Stimulated activated naive CD8-positive, alpha-beta T cell treated with anti-CD3 and anti-CD28 coated beads, Interleukin-15, Interleukin-2, amounts not matched to agents 100 U/mL and 50 U/mL, for 24 hours (primary cell): ENCODE measurements at regions not wholly inside any gene's neighbourhood (a gene's known extent, or its start where the extent isn't known, plus 50 kb on each side); places are given as distances from the start of the nearest gene placed in this dataset.
"Not testable (repeated sequence)": the region's sequence is repeated elsewhere in the genome, so short reads cannot be mapped to it uniquely, and the experiment has no call there.

Experiments
- ATAC-seq: fragments of 150-1000 bp; cut with Tn5 transposase; one replicate; pipeline ENCODE4 v1.10.0; 2021
- DNase-seq: peaks from one replicate; pipeline ENCODE4 v3.0.0; 2021

DNA sequence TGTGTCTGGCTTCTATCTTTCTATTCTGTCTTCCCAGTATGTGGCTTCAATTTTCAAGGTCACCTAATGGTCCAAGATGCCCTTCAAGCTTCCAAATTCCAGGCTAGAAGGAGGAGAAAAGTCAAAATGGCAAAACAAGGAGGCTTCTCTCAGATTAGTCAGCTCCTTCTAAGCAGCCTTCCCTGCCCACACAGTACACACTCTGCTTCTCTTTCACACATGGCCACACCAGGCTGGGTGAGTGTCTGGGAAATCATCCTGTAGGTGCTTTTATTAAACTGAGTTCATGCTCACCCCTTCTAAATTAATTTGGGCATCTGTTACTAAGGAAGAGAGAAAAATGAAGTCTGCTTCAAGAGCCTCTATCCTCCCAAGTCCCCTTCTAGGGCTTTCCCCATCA, 277.2 kb upstream of the MGAT5 start:
- ATAC-seq (no peak), DNase-seq (no peak)

DNA sequence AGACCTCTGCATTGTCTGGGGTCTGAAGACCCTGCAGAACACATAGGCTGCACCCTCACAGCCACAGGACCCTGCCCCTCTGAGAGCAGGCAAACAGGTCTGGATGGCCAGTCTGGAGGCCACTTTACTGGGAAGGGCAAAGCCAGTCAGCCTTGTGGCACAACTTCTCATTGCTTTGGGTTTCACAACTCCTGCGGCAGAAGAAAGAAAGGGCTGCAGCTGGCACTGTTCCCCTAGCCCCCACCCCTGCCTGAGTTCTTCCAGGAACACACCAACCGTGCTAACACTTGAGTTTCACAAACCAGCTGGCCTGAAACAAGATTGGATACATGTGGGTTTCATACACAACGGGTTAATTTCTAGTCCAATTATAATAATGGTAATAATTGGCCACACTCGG, 276.5 kb upstream of the MGAT5 start:
- DNase-seq (no peak), ATAC-seq (no peak)

DNA sequence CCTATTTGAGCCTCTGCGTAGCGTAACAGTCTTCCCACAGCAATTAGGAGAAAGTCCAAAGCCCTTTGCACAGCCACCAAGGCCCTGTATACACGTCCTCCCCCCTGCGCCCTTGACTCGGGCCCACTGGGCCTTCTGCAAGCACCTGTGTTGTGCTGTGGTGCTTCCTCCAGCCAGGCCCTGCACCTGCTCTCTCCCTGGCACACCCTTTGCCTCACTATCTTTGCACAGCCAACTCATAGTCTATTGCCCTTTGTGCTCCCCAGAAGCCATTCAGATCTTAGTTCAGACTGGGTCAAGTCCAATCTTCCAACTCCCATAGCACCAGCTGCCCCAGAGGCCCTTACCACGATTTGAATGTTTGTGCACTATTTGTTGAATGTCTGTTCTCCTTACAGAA, 271.6 kb upstream of the MGAT5 start:
- DNase-seq (no peak), ATAC-seq (no peak)

DNA sequence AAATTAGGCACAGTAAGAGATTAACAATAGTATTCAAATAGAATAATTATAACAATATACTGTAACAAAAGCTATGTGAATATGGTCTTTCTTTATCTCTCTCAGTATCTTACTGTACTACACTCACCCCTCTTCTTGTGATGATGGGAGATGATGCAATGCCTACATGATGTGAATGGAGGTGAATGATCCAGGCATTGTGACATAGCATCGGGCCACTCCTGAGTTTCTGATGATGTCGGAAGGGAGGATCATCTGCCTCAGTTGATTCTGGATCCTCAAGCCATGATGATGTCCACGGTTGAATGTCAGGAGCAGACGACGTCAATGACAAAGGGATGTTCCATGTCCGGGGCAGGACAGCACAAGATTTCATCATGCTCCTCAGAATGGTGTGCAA, 268.3 kb upstream of the MGAT5 start:
- DNase-seq (no peak), ATAC-seq (no peak)

DNA sequence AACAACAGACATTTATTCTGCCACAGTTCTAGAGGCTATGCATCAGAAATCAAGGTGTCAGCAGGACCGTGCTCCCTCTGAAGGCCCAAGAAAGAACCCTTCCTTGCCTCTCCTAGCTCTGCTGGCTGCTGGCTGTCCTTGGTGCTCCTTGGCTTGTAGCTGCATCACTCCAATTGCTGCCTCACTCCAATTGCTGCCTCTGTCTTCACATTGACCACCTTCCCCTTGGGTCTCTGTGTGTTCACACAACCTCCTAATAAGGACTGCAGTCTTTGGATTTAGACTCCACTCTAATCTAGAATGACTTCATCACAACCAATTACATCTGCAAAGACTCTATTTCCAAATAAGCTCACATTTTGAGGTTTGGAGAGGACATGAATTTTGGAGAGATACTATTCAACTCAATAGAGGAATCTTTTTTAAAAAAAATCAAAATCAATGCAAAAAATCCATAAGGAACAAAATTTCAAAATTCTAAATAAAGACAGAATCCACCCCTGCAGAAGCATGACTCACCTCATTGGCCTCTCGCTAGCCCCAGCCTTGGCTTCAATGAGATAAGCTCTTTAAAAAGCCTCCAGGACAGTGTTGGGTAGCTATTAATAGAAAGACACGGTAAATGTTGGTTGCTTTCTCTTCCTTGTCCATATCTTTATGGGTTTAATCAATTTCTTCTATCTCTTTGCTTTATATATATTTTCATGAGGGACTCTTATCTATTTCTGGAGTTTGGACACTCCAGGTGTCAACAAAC, 267.6 kb upstream of the MGAT5 start:
- no peak for ATAC-seq
- DNase-seq, result no peak

DNA sequence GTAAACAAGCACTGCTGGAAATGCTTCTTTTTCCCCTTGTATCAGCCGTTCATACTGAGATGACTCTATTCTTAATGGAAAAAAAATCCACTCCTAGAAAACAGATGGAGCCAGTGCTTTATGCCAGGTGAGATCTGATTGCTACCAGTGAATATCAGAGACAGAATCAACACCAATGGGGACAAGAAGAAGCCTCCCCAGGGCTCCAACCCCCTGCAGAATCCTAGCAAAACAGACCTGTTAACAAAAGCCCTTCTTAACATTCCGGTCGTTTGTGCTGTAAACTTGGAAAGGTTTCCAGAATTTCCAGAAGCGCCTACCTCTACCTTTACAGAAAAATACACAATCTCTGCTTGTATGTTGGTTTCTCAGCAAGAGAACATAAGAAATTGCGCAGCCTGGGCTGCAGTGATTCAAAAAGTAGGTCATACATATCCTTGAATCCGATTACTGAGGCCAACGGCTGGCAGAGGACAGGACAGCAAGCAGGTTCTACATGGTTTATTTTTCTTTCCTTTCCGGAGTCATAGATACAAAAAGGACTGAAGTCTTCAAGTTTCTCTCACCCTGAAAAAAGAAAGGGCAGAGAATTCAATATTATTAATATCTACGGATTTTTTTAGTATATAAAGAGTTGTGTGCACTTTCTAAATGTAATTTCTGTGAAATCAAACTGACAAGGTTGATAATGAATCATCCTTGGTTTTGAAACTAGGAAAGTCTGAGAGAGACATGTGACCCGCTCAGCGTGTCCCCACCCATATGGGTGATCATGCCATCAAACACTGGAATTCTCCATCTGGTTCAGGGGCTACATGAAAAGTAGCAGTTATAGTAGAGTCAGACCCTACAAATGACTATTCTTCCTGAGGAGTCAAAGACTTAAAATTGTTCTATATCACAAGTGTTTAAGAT, 266.7 kb upstream of the MGAT5 start:
- no peak for DNase-seq
- ATAC-seq, result no peak

DNA sequence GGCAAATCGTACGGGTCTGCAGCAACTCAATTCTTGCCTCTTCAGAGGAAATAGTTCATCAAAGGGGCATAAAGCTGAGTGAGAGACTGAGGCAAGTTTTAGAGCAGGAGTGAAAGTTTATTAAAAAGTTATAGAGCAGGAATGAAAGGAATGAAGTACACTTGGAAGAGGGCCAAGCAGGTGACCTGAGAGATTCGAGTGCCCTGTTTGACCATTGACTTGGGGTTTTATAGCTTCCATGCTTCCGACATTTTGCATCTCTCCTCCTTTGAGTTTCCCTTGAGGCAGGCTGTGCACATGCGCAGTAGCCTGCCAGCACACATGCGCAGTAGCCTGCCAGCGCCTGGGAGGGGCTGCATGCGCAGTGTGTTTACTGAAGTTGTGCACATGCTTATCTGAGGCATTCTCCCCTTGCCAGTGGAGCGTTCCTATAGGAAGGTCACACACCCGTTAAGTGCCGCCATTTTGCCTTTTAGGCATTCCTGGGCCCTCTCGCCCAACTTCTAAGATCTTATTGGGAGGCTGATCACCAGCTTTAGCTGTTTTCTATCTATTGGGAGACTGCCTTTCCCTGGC, 265.5 kb upstream of the MGAT5 start:
- DNase-seq, result no peak
- no peak for ATAC-seq

DNA sequence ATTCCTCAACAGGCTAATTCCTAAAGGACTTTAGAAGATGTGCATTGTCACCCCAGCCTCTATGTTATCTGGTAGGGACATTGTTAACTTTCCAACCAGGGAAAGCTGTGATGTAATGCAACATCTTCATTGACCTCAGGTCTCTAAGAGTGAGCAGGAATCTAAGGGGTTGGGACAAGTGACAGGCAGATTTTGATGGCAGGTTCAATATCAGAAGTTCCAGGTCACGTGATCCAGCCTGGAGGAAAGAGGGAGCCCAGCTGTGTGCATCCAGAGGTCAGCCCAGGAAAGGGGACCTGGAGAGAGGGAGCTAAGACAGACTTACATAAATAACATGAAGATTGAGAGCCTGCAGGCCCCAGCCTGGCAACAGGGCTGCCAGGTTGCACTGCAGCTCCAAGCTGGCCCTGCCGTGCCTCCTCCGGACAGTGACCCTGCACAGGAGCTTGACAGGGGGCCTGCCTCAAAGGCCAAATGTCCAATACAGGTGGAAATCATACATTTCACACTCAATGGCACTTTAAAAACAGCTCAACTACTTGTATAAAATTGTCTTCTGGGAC, 262.2 kb upstream of the MGAT5 start:
- ATAC-seq (no peak), DNase-seq (no peak)

DNA sequence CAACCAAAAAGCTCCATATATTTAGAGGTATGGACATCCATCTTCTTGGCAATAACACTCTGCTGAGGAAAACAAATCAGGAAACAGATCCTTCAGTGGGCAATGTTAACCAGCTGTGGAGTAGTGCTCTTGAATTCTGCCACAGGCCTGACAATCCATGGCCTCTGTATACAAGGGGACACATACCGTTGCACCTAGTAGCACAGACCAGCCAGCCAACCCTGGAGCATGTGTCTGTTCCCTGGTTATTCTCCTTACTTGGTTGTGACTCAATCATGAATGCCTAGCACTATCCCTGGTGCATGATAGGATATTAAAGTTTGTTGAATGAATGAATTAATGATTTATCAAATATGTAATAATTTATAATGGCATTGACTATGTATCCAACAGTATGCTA, 261.4 kb upstream of the MGAT5 start:
- ATAC-seq, result no peak

DNA sequence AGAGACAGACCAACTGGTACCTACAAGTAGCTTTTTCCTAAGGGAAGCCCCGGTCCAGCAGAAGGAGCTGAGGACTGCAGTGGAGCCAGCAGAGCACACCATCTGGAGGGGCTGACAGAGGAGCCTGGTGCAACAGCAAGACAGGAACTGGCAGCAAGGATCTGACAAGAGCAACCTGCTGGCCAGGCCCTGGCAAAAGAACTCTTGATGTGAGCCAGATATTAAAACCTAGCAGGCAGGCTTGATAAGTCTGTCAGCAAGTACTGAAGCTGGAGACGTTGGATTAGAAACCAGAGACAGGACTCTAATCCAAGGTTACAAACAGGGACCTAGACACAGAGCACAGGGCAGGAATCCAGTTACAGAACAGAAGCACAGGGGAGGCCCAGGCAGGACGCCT, 260.7 kb upstream of the MGAT5 start:
- no peak for ATAC-seq
- DNase-seq, result no peak

More for the DNA sequence above, 261.4 kb upstream of the MGAT5 start:
- no peak for DNase-seq

DNA sequence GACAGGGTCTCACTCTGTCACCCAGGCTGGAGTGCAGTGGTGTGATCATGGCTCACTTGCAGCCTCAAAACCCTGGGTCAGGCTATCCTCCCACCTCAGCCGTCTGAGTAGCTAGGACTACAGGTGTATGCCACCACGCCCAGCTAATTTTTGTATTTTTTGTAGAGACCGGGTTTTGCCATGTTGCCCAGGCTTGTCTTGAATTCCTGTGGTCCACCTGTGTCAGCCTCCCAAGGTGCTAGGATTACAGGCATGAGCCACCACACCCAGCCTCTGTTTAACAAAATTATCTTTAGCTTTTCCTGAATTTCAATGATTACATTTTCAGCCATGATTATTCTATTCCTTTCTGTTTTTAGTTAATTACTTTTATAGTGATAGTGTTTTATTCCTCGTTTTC, 255.1 kb upstream of the MGAT5 start:
- not testable (repeated sequence) for DNase-seq, ATAC-seq

DNA sequence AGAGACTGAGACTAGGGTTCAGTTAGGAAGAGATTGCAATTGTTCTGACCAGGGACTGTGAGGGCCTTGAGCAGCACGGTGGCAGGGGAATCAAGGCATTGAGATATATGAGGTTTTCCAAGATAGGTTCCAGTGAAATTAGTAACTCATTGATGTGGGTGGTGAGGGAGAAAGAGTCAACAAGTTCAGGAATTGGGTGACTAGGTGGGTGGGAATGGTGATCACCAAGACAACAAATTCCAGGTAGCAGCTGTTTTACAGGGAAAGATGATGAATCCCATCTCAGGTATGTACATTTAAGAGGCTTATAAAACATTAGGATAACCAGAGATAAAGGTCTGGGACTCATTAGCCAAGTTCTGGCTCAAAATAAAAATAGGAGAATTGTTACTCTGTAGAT, 251.5 kb upstream of the MGAT5 start:
- no peak for DNase-seq
- ATAC-seq, result no peak

DNA sequence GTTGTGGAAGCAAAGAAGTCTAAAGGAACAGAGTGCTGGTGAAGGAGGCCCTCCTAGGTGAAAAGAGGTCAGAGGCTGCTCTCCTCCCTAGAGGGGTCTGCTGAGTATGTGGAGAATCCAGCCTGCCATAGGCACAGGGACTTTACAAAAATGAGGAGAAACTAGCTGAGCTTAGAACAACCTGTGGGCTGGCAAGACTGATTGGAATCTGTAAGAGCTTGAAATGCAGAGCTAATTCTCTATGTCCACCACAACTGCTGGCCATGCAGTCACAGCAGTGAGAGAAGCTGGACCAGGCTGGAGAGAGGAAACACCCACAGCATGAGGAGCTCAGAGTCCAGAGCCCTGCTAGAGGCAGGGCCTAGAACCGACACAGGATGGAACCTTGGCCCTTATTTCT, 251.0 kb upstream of the MGAT5 start:
- DNase-seq (no peak), ATAC-seq (no peak)

DNA sequence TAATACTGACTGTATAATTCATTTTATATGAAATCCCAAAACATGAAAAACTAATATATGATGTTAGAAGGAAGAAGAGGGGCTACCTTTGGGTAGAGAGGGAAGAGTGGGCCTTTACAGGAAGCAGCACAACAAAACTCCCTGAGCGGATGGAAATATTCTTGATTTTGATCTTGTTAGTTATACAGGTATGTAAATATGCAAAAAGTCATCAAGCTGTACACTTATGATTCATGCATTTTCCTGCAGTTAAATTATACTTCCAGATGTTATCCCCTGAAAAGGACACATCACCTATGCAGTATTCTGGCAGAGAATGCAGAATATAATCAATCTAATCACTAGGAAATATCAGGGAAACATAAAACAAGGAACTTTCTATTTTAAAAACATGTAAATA, 249.4 kb upstream of the MGAT5 start:
- ATAC-seq (no peak), DNase-seq (no peak)

DNA sequence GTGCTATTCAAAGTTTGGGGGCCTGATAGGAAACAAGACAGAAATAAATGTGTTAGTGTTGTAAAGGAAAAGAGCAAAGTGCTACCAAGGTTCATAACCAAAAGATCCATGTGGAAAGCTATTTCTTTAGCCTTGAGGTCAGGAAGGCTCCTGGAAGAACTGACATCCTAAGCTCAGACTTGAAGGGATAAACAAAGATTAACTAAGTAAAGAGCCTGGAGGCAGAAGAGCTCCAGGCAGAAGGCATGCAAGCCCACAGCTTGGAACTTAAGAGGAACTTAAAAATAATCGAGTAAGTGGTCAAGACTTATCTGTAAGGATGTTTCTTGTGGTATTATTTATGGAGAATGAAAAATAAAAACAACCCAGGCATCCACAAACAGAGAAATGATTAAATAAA, 245.0 kb upstream of the MGAT5 start:
- no peak for DNase-seq
- ATAC-seq, result no peak

DNA sequence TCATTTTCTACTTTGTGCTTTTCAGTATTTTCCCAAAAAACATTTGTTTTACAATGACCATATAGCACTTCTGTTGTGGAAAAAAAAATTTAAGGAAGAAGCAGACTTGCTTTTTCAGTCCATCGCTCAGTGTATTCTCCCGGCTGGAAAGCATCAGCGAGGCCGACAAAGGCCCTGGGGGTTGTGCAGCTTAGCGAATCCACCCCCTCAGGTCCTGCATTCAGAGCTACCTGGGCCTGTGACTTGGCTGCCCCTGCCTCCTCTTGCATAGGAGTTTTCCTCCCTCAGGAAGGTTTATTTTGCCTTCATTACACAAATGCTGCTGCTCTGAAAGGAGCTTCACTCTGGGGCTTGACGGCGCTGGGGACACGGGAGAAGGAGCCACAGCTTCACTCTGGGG, 244.4 kb upstream of the MGAT5 start:
- DNase-seq (no peak), ATAC-seq (no peak)

DNA sequence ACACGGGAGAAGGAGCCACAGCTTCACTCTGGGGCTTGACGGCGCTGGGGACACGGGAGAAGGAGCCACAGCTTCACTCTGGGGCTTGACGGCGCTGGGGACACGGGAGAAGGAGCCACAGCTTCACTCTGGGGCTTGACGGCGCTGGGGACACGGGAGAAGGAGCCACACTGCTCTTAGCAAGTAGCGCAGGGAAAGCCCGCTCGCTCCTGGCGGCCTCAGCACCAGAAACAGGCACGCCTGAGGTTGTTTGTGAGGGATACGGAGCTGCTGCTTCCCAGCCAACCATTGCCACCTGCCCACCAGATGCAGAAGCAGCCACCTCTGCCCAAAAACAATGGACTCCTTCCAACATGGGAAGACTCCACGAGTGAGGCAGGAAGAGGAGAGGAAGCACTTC, 244.0 kb upstream of the MGAT5 start:
- not testable (repeated sequence) for ATAC-seq, DNase-seq

DNA sequence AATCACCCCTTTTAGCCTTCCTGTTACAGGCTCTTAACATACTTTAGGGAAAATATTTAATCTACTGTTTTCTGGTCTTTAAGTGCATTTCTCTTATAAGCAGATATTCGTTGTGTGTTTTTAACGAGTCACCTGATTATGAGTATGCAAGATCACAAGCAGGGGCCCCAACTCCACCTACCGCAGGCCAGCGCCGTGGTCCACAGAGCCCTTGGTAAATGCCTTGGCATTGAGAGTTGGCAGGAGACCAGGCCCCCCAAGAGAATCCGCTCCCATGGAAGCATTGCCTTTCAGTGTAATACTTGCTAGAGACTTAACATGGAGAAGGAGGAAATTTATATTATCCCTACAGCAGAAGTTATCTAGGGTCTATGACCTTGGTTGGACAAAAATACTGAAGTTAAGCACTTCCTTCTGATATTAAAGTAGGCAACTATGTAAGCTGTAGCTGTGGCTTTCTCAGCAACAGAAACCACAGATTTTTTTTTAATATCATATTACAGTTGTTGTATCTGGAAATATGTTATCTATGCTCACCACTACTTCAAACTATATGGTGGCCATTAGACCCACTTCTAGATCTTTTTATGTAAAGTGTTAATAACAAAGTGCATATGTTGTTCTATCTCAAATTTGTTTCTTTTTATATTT, 241.8 kb upstream of the MGAT5 start:
- no peak for DNase-seq
- no peak for ATAC-seq

DNA sequence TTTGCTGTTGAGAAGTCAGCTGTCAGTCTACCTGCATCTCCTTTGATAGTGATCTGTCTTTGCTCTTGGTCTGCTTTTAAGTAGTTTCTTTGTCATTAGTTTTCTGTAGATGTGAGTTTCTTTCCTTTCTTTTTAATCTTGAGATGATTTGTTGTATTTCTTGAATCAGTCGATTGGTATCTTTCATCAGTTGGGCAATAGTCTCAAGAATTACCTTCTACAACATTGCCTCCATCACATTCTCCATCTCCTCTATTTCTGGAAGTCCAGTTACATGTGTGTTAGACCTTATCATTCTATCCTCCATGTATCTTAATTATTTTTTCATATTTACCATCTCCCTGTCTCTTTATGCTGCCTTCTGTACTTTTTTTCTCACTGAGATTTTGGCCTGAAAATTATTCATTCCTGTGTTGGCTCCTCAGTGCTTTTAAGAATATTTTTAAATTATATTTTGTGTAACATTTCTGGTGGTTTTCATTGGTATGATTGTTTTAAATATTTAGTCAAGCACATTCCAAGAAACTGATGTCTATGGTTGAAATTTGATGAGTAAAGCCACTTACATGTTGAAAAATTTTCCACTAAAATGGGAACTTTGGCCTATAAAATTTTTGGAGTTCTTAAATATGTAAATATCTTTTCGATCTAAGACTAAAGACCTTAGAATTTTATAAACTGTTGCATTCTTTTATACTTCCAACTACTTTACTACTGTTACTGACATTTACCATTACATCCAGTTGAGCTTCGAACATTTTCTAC, 239.5 kb upstream of the MGAT5 start:
- ATAC-seq, result no peak
- no peak for DNase-seq

DNA sequence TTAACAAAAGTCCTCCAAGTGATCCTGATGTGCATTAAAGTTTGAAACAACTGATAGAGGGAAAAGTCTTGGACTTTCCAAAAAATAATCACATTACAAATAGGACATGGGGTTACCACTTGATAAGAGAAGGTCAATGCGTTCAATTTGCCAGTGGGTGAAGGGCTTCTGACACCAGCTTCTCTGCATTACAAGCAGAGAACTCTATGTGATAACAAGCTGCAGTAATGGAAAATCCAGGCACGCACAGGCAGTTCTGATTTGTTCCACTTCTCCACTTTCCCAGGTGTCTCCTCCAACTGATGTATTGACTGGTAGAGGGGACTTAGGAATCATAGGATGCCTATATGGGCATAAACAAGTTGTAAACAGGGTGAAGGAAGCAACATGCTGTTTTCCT, 234.0 kb upstream of the MGAT5 start:
- DNase-seq (no peak), ATAC-seq (no peak)

DNA sequence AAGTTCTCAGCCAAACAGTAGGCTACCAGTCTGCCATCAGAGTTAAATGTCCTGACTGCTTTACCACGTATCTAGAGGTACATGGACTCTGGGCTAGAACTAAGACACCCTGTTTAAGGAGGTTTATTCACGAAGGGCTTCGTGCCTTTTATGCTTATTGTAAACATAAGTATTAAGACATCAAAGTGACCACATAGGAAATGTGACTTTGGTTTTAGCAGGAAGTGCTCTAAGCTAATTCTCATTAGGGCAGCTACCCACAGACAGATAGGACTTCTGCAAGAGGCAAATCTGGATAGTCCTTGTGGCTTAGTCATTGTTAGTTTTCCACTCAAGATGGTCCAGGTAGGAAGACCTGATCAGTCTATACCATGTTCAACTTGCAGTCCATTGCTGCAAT, 233.3 kb upstream of the MGAT5 start:
- ATAC-seq, result no peak
- no peak for DNase-seq
